Neural cell (in vitro differentiated cells): ENCODE measurements at regions not wholly inside any gene's neighbourhood (a gene's known extent, or its start where the extent isn't known, plus 50 kb on each side); places are given as distances from the start of the nearest gene placed in this dataset.

Experiments used
- CTCF ChIP-seq: fragments of 450-650 bp; IDR thresholded peaks from 2 replicates; pipeline ENCODE4 v1.5.1; 2014; ENCODE audit warnings: antibody characterized with exemption, mild to moderate bottlenecking, moderate library complexity; ENCODE audit not compliant: poor library complexity, severe bottlenecking
- SMC3 ChIP-seq: fragments of 450-650 bp; conservative IDR thresholded peaks from 2 replicates; pipeline ENCODE4 v1.6.1; 2014; ENCODE audit warnings: antibody characterized with exemption, mild to moderate bottlenecking, moderate library complexity; ENCODE audit not compliant: poor library complexity

GRCh38 chr4:31124008-31124585, 403.9 kb downstream of the PCDH7 start:
- TF ChIP-seq CTCF (no peak), SMC3 (no peak)
